H1 (cell line): ENCODE measurements at regions not wholly inside any gene's neighbourhood (a gene's known extent, or its start where the extent isn't known, plus 50 kb on each side); places are given as distances from the start of the nearest gene placed in this dataset.

Experiments used
- CTCF ChIP-seq, 3 experiments: IDR thresholded peaks; 1 replicate in 2 of 3; 2 replicates in 1 of 3; pipeline versions ENCODE4 v1.5.1 to v1.6.1; 2011; ENCODE audit warnings: low read length in 3 of 3, mild to moderate bottlenecking in 3 of 3, inconsistent platforms in 2 of 3, low read depth in 1 of 3, moderate library complexity in 1 of 3; ENCODE audit not compliant: insufficient read depth in 1 of 3; ENCODE audit errors: control extremely low read depth in 1 of 3
- EZH2 ChIP-seq: fragments of 200-600 bp; sonication (generic); IDR thresholded peaks from 2 replicates; pipeline ENCODE4 v1.7.1; 2012; ENCODE audit warnings: low read depth, mild to moderate bottlenecking, moderate library complexity, low read length, inconsistent platforms; ENCODE audit not compliant: severe bottlenecking
- JUN ChIP-seq: IDR thresholded peaks from 2 replicates; pipeline ENCODE4 v1.6.1; 2011; ENCODE audit warnings: low read depth, mild to moderate bottlenecking, improper control_type of control experiment, low read length
- MAX ChIP-seq: IDR thresholded peaks from 2 replicates; pipeline ENCODE4 v1.6.1; 2012; ENCODE audit warnings: inconsistent platforms
- POLR2AphosphoS5 ChIP-seq: IDR thresholded peaks from 2 replicates; pipeline ENCODE4 v1.6.1; 2011; ENCODE audit warnings: low read depth, low read length
- SAP30 ChIP-seq: fragments of 300-600 bp; sonication (generic); IDR thresholded peaks from 2 replicates; pipeline ENCODE4 v1.7.1; 2012; ENCODE audit warnings: low read length, moderate library complexity, mild to moderate bottlenecking, inconsistent platforms; ENCODE audit not compliant: insufficient read depth, insufficient replicate concordance
- TAF1 ChIP-seq: IDR thresholded peaks from 2 replicates; pipeline ENCODE4 v1.6.1; 2011; ENCODE audit warnings: mild to moderate bottlenecking, low read depth, low read length
- TCF12 ChIP-seq: IDR thresholded peaks from 2 replicates; pipeline ENCODE4 v1.6.1; 2011; ENCODE audit warnings: low read depth, mild to moderate bottlenecking, low read length
- USF2 ChIP-seq: IDR thresholded peaks from 2 replicates; pipeline ENCODE4 v1.6.1; 2011; ENCODE audit warnings: low read length, improper control_type of control experiment
- YY1 ChIP-seq: IDR thresholded peaks from 2 replicates; pipeline ENCODE4 v1.6.1; 2011; ENCODE audit warnings: low read depth, mild to moderate bottlenecking, low read length

GRCh38 chr13:58051396-58051795 lies 419.9 kb downstream of the PCDH17 start:
- no peak for TF ChIP-seq CTCF (IDR thresholded peaks at IDR 0.05; ENCODE audit: control extremely low read depth in 1 of 3, insufficient read depth in 1 of 3, low read depth in 1 of 3, low read length in 3 of 3)
- no peak for TF ChIP-seq JUN
- no peak for TF ChIP-seq POLR2AphosphoS5
- TF ChIP-seq MAX: no peak
- TF ChIP-seq YY1: no peak
- TF ChIP-seq EZH2: no peak
- no peak for TF ChIP-seq SAP30
- no peak for TF ChIP-seq TCF12
- no peak for TF ChIP-seq USF2
- TF ChIP-seq TAF1: no peak
